Activated naive CD8-positive, alpha-beta T cell treated with anti-CD3 and anti-CD28 coated beads, Interleukin-2, amount 50 U/mL, for 24 hours (primary cell): ENCODE measurements at regions not wholly inside any gene's neighbourhood (a gene's known extent, or its start where the extent isn't known, plus 50 kb on each side); places are given as distances from the start of the nearest gene placed in this dataset.
"Not testable (repeated sequence)": the region's sequence is repeated elsewhere in the genome, so short reads cannot be mapped to it uniquely, and the experiment has no call there.

ENCODE experiments used
- ATAC-seq: fragments of 150-1000 bp; cut with Tn5 transposase; one replicate; pipeline ENCODE4 v1.10.0; 2021
- DNase-seq: peaks from one replicate; pipeline ENCODE4 v3.0.0; 2021
- H3K27ac Mint-ChIP-seq: one replicate; pipeline ENCODE4 v1.8.0; 2021; ENCODE audit warnings: mild to moderate bottlenecking, mixed read lengths
- H3K27me3 Mint-ChIP-seq: one replicate; pipeline ENCODE4 v1.8.0; 2021; ENCODE audit warnings: mixed read lengths
- H3K36me3 Mint-ChIP-seq: one replicate; pipeline ENCODE4 v1.8.0; 2021; ENCODE audit warnings: low read depth, mixed read lengths
- H3K4me1 Mint-ChIP-seq: one replicate; pipeline ENCODE4 v1.8.0; 2021; ENCODE audit warnings: mixed read lengths
- H3K4me3 Mint-ChIP-seq: one replicate; pipeline ENCODE4 v1.8.0; 2021; ENCODE audit warnings: mild to moderate bottlenecking, moderate library complexity, mixed read lengths
- H3K9me3 Mint-ChIP-seq: one replicate; pipeline ENCODE4 v1.8.0; 2021; ENCODE audit warnings: mixed read lengths

DNA sequence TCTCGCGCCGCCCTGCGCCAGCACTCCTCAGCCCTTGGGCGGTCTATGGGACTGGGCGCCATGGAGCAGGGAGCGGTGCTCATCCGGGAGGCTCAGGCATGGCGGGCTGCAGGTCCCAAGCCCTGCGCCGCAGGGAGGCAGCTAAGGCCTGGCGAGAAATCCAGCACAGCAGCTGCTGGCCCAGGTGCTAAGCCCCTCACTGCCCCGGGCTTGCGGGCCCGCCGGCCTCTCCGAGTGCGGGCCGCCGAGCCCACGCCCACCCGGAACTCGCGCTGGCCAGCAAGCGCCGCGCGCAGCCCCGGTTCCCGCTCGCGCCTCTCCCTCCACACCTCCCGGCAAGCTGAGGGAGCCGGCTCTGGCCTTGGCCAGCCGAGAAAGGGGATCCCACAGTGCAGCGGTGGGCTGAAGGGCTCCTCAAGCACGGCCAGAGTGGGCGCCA, 1517.2 kb downstream of the GRIK2 start:
- not testable (repeated sequence) for H3K4me1 Mint-ChIP-seq, H3K4me3 Mint-ChIP-seq, H3K27ac Mint-ChIP-seq, ATAC-seq, H3K27me3 Mint-ChIP-seq, H3K9me3 Mint-ChIP-seq, DNase-seq, H3K36me3 Mint-ChIP-seq

- Mint-ChIP-seq H3K27me3 (no peaks in the 10 kb centered on the region), H3K4me1 (no peaks in the 10 kb centered on the region), H3K9me3 (peaks cover 10% of the 10 kb centered on the region), H3K4me3 (no peak overlapping the region), H3K36me3 (no peaks in the 10 kb centered on the region), H3K27ac (no peak overlapping the region)
- no peak for ATAC-seq
- DNase-seq: no peak
Observed at GRCh38 chr6:102907181-102907580, 1513.7 kb downstream of the GRIK2 start.

DNA sequence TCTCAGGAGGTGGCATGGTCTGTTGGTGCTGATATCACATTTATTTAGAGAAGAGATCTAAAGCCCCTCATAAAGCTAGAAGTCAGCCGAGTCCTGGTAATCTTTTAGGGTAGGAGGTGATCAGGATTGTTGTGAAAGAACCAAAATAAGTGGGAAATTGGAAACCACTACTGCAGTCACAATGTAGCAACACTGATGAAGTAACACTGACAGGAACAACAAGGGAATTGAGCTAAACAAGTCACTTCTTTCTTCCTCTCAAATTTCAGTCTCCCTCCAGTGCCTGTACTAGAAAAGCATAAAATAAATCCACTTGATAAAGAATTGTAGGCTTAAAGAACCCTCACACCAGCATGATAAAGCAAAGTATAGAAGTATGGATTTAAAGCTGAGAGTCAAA, 1509.0 kb downstream of the GRIK2 start:
- no peaks in the 10 kb centered on the region for H3K4me1 Mint-ChIP-seq
- H3K27me3 Mint-ChIP-seq: no peaks in the 10 kb centered on the region
- no peaks in the 10 kb centered on the region for H3K36me3 Mint-ChIP-seq
- no peak for ATAC-seq
- no peak overlapping the region for H3K27ac Mint-ChIP-seq
- no peak overlapping the region for H3K4me3 Mint-ChIP-seq
- H3K9me3 Mint-ChIP-seq: peaks cover 7% of the 10 kb centered on the region
- no peak for DNase-seq

DNA sequence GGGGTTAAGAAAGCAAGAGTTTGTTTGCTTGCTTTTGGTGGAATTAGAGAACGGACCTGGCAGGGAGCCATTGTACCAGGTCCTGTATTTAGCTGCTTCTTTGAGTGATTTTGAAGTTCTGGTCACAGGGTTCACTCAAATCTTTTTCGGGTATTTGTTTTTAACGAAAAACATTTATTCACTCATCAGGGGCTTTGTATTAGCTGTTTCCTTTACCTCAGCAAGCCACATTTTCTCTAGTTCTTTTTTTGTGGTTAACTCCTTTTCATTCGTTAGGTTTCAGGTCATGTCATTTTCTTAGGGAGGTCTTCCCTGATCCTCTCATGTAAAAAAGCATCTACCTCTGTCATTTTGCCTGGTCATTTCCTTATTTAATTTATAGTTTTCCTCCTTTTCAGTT, 1502.2 kb downstream of the GRIK2 start:
- Mint-ChIP-seq H3K36me3 (no peaks in the 10 kb centered on the region), H3K9me3 (peaks cover 9% of the 10 kb centered on the region), H3K27ac (no peak overlapping the region), H3K4me3 (no peak overlapping the region), H3K27me3 (no peaks in the 10 kb centered on the region), H3K4me1 (no peaks in the 10 kb centered on the region)
- ATAC-seq (no peak), DNase-seq (no peak)

GRCh38 chr6:102885165-102885564, 1491.7 kb downstream of the GRIK2 start:
- H3K27ac Mint-ChIP-seq: no peak overlapping the region
- H3K36me3 Mint-ChIP-seq: no peaks in the 10 kb centered on the region
- DNase-seq (no peak), ATAC-seq (no peak)
- no peak overlapping the region for H3K4me3 Mint-ChIP-seq
- H3K27me3 Mint-ChIP-seq: no peaks in the 10 kb centered on the region
- no peaks in the 10 kb centered on the region for H3K4me1 Mint-ChIP-seq
- H3K9me3 Mint-ChIP-seq: no peaks in the 10 kb centered on the region

- H3K9me3 Mint-ChIP-seq: no peaks in the 10 kb centered on the region
Observed at GRCh38 chr6:102853249-102853955, 1459.9 kb downstream of the GRIK2 start.

GRCh38 chr6:102848796-102849195, 1455.3 kb downstream of the GRIK2 start:
- H3K36me3 Mint-ChIP-seq: no peaks in the 10 kb centered on the region
- H3K4me3 Mint-ChIP-seq: no peak overlapping the region
- no peak for DNase-seq

More at GRCh38 chr6:102853249-102853955, 1459.9 kb downstream of the GRIK2 start:
- Mint-ChIP-seq H3K36me3 (no peaks in the 10 kb centered on the region), H3K27me3 (no peaks in the 10 kb centered on the region), H3K4me3 (no peak overlapping the region), H3K27ac (no peak overlapping the region), H3K4me1 (no peaks in the 10 kb centered on the region)
- no peak for DNase-seq
- ATAC-seq: no peak

GRCh38 chr6:102848210-102848609, 1454.7 kb downstream of the GRIK2 start:
- Mint-ChIP-seq H3K27ac (no peak overlapping the region), H3K9me3 (no peaks in the 10 kb centered on the region), H3K4me1 (no peaks in the 10 kb centered on the region), H3K36me3 (no peaks in the 10 kb centered on the region), H3K27me3 (no peaks in the 10 kb centered on the region), H3K4me3 (no peak overlapping the region)
- ATAC-seq (no peak), DNase-seq (no peak)

More at GRCh38 chr6:102848796-102849195, 1455.3 kb downstream of the GRIK2 start:
- H3K4me1 Mint-ChIP-seq: no peaks in the 10 kb centered on the region
- no peak for ATAC-seq
- H3K27me3 Mint-ChIP-seq: no peaks in the 10 kb centered on the region
- H3K27ac Mint-ChIP-seq: no peak overlapping the region
- no peaks in the 10 kb centered on the region for H3K9me3 Mint-ChIP-seq

GRCh38 chr6:102841060-102841459, 1447.6 kb downstream of the GRIK2 start:
- no peak for ATAC-seq
- DNase-seq: no peak
- no peaks in the 10 kb centered on the region for H3K4me1 Mint-ChIP-seq
- H3K27ac Mint-ChIP-seq: no peak overlapping the region
- H3K9me3 Mint-ChIP-seq: no peaks in the 10 kb centered on the region
- no peaks in the 10 kb centered on the region for H3K27me3 Mint-ChIP-seq
- H3K4me3 Mint-ChIP-seq: no peak overlapping the region
- no peaks in the 10 kb centered on the region for H3K36me3 Mint-ChIP-seq

DNA sequence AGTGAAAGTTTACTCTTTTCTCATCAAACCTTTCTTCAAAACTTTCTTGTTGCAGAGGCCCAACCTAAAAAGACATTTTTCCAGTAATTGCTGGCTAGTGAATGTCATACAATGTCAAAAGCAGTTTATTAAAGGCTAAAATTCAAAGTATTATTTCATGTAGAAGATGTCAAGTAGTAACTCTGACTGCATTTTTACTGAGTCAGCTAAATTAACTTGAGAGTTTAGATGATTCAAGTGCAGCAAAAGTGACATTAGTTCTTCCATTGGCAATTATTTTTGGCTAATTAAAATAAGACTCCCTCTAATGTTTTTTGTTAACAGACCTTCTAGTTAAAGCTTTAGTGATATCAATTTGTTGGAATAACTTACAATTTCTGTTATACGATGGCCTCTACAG, 1438.5 kb downstream of the GRIK2 start:
- H3K27me3 Mint-ChIP-seq: no peaks in the 10 kb centered on the region
- ATAC-seq: no peak
- H3K36me3 Mint-ChIP-seq: no peaks in the 10 kb centered on the region
- no peaks in the 10 kb centered on the region for H3K4me1 Mint-ChIP-seq
- H3K27ac Mint-ChIP-seq: no peak overlapping the region
- no peak for DNase-seq
- H3K4me3 Mint-ChIP-seq: no peak overlapping the region
- no peaks in the 10 kb centered on the region for H3K9me3 Mint-ChIP-seq

- ATAC-seq (no peak), DNase-seq (no peak)
- H3K4me1 Mint-ChIP-seq: no peaks in the 10 kb centered on the region
- no peaks in the 10 kb centered on the region for H3K27me3 Mint-ChIP-seq
- no peak overlapping the region for H3K27ac Mint-ChIP-seq
- no peaks in the 10 kb centered on the region for H3K36me3 Mint-ChIP-seq
- H3K9me3 Mint-ChIP-seq: no peaks in the 10 kb centered on the region
- no peak overlapping the region for H3K4me3 Mint-ChIP-seq
Observed at GRCh38 chr6:102820098-102820497, 1426.6 kb downstream of the GRIK2 start.

DNA sequence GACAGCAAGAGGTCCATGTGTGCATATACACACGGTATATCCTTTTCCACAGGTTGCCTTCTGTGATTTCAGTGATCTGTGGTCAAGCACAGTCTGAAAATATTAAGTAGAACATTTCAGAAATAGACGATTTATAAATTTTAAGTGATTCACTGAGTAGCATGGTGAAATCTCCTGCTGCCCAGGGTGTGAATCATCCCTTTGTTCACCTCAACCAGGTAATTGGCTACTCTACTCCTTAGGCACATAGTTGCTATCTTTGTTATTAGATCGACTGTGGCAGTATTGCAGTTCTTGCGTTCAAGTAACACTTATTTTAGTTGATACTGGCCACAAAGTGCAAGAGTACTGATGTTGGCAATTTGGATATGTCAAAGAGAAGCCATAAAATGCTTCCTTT, 1421.7 kb downstream of the GRIK2 start:
- Mint-ChIP-seq H3K27ac (no peak overlapping the region), H3K4me1 (no peaks in the 10 kb centered on the region), H3K36me3 (no peaks in the 10 kb centered on the region), H3K9me3 (no peaks in the 10 kb centered on the region), H3K4me3 (no peak overlapping the region), H3K27me3 (no peaks in the 10 kb centered on the region)
- DNase-seq (no peak), ATAC-seq (no peak)

DNA sequence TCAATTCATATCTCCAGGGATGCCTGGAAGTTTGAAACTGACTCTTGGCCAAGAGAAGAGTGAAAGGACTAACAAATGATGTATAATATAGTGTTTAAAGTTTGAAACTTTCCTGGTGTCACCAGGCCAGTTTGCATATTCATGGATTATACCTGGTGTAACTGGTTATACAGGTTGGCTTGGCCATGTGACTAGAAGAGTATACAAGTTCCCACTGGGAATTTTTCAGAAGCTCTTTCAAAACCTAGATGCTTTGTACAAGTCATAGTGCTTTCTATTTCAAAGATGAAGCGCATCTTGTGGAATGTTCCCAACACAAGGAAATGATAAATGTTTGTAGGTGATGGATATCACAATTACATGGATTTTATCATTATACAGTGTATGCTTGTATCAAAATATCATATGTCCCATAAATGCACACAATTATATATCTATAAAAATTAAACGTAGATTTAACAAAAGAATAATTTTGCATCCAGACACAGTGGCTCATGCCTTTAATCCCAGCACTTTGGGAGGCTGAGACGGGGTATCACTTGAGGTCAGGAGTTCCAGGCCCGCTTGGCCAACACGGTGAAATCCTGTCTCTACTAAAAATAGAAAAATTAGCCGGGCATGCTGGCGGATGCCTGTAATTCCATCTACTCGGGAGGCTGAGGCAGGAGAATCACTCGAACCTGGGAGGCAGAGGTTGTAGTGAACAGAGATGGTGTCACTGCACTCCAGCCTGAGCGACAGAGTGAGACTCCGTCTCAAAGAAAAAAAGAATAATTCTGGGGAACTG, 1420.2 kb downstream of the GRIK2 start:
- H3K9me3 Mint-ChIP-seq: no peaks in the 10 kb centered on the region
- H3K27me3 Mint-ChIP-seq: no peaks in the 10 kb centered on the region
- H3K4me1 Mint-ChIP-seq: no peaks in the 10 kb centered on the region
- no peak overlapping the region for H3K27ac Mint-ChIP-seq
- no peak overlapping the region for H3K4me3 Mint-ChIP-seq
- H3K36me3 Mint-ChIP-seq: no peaks in the 10 kb centered on the region
- ATAC-seq (no peak), DNase-seq (no peak)

DNA sequence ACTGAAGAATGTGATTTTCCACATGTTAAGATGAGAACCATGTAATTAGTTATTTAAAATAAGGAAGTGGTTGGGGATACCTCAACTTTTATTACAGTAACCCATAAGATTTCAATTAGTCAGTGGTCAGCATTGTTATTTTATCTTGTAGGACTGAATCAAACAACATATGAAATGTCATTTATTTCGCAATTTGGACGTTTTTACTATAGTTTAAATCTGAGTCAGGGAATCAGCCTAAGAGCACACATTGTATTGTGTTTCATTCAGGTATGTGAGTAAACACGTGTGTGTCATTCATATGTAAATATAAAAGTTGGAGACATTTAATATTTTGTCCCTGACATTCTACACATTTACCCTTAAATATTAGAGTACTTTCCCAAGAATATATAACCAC, 1418.7 kb downstream of the GRIK2 start:
- H3K27ac Mint-ChIP-seq: no peak overlapping the region
- ATAC-seq (no peak), DNase-seq (no peak)
- no peaks in the 10 kb centered on the region for H3K36me3 Mint-ChIP-seq
- no peaks in the 10 kb centered on the region for H3K9me3 Mint-ChIP-seq
- H3K4me1 Mint-ChIP-seq: no peaks in the 10 kb centered on the region
- no peak overlapping the region for H3K4me3 Mint-ChIP-seq
- H3K27me3 Mint-ChIP-seq: no peaks in the 10 kb centered on the region

DNA sequence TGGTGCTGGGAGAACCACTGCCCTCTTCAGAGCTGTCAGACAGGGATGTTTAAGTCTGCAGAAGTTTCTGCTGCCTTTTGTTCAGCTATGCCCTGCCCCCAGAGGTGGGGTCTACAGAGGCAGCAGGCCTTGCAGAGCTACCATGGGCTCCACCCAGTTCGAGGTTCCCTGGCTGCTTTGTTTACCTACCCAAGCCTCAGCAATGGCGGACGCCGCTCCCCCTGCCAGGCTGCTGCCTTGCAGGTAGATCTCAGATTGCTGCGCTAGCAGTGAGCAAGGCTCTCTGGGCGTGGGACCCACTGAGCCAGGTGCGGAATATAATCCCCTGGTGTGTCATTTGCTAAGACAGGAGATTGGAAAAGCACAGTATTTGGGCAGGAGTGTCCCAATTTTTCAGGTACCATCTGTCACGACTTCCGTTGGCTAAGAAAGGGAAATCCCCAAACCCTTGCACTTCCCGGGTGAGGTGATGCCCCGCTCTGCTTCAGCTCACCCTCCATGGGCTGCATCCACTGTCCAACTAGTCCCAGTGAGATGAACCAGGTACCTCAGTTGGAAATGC, 1415.5 kb downstream of the GRIK2 start:
- not testable (repeated sequence) for H3K4me1 Mint-ChIP-seq, DNase-seq, H3K4me3 Mint-ChIP-seq, H3K27ac Mint-ChIP-seq, H3K36me3 Mint-ChIP-seq, H3K27me3 Mint-ChIP-seq, H3K9me3 Mint-ChIP-seq, ATAC-seq
